ENCODE measurements at regions not wholly inside any gene's neighbourhood (a gene's known extent, or its start where the extent isn't known, plus 50 kb on each side); places are given as distances from the start of the nearest gene placed in this dataset.

DNA sequence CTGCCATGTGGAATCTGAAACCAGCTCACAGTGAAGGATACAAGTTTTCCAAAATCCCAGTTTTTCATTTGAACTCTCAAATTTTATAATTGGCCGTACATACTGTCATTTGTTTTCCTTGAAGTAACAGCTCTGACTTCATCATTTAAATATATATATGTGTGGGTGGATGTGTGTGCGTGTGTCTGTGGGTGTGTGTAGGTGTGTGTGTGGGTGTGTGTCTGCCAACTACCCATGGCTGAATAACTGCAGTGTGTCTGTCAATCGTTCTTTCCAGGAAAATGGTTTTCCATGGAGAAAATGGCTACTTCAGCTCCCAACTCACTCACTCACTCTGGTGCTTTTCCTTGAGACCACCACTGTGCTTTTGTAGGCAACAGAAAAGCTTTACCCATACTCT is 169.0 kb downstream of the PLPP3 start:
- no peak for TF ChIP-seq POLR2AphosphoS5 (IDR thresholded peaks at IDR 0.05; ENCODE audit: borderline replicate concordance, low read depth, low read length)
- no peak for TF ChIP-seq EZH2 (IDR thresholded peaks at IDR 0.05)
- no peak for TF ChIP-seq FOXP2 (optimal IDR thresholded peaks at IDR 0.05; ENCODE audit: control extremely low read depth, extremely low read length, insufficient read depth)
